GM13976 (cell line): ENCODE measurements at regions not wholly inside any gene's neighbourhood (a gene's known extent, or its start where the extent isn't known, plus 50 kb on each side); places are given as distances from the start of the nearest gene placed in this dataset.
"Not testable (repeated sequence)": the region's sequence is repeated elsewhere in the genome, so short reads cannot be mapped to it uniquely, and the experiment has no call there.

Source experiments
- DNase-seq: peaks from one replicate; pipeline ENCODE4 v3.0.0; 2012; ENCODE audit warnings: low spot score
- in situ Hi-C: fragments of 300-500 bp; cut with MboI; formaldehyde crosslinking; loops from one replicate; pipeline ENCODE4 v1.12.0; 2022; ENCODE audit warnings: low sequenced_read_pairs, mixed read lengths, inconsistent platforms; ENCODE audit not compliant: unreplicated experiment
- TF ChIP-seq, protein P1 (sequence below): IDR thresholded peaks from 2 replicates; pipeline ENCODE4 v1.5.1; 2012; ENCODE audit warnings: borderline replicate concordance, mild to moderate bottlenecking; ENCODE audit not compliant: insufficient read depth; ENCODE audit errors: extremely low read depth, missing control alignments, control extremely low read depth

DNA sequence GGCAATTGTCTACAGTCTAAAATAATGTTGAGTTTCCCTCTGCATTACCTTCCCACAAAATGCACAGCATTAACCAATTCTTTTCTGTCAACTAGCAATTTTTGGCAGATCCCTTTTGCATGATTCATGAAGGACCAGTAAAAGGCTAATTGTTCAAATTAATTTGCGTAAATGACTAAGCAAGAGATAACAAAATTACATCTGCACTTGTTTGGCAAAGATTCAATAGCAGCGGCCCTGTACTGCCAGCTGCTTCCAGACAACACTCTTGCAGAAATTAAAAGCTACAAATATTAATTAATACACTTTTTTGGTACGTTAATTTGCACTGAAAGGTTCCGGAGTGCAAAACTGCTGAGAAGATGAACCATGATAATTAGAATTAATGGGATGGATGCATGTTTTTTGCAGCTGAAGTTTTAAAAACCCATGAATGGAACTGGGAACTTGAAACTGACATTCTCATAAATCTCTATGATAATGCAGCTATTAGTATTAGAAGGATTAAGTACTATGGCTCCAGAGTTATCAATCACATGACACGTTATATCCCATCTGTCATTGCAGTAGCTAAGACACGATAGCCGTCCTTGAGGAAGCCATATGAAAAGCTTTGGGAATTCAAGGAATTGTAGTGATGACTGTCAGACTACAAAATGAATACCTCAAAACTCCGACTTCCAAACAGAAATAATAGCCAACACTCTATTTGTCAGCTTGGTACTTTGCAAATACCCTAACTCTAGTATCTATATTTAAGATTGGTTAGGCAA, 1268.3 kb upstream of the ACVR2A start:
- in situ Hi-C loops, result no loop called here
- TF ChIP-seq, protein P1, sequence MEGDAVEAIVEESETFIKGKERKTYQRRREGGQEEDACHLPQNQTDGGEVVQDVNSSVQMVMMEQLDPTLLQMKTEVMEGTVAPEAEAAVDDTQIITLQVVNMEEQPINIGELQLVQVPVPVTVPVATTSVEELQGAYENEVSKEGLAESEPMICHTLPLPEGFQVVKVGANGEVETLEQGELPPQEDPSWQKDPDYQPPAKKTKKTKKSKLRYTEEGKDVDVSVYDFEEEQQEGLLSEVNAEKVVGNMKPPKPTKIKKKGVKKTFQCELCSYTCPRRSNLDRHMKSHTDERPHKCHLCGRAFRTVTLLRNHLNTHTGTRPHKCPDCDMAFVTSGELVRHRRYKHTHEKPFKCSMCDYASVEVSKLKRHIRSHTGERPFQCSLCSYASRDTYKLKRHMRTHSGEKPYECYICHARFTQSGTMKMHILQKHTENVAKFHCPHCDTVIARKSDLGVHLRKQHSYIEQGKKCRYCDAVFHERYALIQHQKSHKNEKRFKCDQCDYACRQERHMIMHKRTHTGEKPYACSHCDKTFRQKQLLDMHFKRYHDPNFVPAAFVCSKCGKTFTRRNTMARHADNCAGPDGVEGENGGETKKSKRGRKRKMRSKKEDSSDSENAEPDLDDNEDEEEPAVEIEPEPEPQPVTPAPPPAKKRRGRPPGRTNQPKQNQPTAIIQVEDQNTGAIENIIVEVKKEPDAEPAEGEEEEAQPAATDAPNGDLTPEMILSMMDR, result no peak
- DNase-seq, result no peak

DNA sequence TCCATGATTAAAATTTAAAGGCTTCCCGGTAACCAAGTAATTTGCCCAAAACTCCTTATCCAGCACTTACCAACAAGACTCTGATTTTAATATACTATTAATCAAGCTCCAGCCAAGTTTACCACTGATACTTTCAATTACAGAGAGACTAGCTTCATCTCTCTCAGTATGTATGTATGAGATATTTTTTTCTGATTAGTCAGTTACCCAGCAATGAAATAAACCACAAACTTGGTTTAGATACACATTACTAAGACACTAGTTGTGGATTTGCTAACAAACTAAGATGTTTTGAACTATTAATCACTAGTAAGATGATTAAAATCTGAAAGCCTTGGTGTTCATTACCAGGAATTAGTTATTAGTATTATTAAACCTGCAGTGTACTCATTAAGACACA, 1272.2 kb upstream of the ACVR2A start:
- TF ChIP-seq, protein P1, result no peak
- no peak for DNase-seq
- in situ Hi-C loops, result no loop called here

DNA sequence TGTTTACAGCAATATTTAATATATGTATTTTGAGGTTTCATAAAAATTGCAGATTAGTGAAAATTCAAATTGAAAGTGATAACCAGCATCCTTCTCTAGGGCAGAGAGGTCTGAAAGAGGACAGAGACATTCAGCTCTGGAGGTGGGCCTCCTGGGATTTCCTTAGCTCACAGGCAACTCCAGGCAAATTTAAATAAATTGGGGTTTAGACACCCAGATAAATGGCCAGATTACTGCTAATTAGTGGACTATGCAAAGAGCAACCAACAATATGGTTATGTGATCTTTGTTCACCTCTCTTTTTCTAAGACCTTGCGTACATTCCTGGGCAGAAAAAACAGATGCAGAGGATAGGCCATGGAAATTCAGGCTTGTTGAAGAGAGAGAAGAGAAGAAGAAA, 1282.8 kb upstream of the ACVR2A start:
- TF ChIP-seq, protein P1, result no peak
- in situ Hi-C loops, result no loop called here
- no peak for DNase-seq

DNA sequence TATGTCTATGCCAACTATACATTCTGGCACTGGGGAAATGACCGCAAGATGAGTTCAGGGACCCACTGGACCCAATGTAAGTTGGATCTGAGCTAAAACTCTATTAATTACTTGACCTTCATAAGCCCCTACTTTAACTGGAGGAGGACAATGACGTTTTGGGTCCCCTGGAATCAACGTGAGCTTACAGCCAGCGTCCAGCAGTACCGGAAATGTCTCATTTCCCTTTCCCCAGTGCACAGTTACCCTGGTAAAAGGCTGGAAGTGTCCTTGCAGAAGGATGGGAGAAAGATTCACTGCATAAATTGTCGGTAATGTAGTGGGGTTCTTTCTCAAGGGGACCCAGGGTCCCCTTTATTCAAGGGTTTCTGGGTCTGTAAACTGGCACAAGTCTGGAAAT, 1297.6 kb upstream of the ACVR2A start:
- no peak for DNase-seq
- TF ChIP-seq, protein P1, result no peak
- in situ Hi-C loops, result no loop called here

DNA sequence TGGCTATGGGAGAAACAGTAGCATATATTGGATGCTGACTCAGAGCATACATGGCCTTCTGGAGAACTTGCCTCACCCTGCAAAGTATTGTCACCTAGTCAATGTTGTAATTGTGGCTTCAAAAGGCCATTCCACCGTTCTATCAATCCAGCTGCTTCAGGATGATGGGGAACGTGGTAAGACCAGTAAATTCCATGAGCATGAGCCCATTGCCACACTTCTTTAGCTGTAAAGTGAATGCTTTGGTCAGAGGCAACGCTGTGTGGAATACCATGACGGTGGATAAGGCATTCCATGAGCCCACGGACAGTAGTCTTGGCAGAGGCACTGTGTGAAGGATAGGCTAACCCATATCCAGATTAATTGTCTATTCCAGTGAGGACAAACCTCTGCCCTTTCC, 1300.1 kb upstream of the ACVR2A start:
- no peak for DNase-seq
- in situ Hi-C loops, result no loop called here
- TF ChIP-seq, protein P1, result no peak

DNA sequence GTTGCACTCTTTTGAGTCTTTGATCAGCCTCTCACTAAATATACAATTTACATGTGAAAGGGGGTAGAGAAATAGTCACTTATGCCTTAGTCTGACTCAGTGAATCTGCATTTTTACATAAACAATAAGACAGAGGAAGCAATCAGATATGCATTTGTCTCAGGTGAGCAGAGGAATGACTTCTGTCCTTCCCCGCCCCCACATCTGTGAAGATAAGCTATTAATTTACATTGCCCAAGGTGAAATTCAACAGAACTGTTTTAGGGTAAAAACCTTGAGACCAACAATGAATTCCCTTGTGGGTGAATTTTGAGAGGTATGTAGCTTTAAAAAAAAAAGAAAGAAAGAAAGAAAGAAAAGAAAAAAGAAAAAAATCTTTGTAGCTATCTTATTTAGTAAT, 1302.9 kb upstream of the ACVR2A start:
- TF ChIP-seq, protein P1, result no peak
- in situ Hi-C loops, result no loop called here
- DNase-seq, result no peak

DNA sequence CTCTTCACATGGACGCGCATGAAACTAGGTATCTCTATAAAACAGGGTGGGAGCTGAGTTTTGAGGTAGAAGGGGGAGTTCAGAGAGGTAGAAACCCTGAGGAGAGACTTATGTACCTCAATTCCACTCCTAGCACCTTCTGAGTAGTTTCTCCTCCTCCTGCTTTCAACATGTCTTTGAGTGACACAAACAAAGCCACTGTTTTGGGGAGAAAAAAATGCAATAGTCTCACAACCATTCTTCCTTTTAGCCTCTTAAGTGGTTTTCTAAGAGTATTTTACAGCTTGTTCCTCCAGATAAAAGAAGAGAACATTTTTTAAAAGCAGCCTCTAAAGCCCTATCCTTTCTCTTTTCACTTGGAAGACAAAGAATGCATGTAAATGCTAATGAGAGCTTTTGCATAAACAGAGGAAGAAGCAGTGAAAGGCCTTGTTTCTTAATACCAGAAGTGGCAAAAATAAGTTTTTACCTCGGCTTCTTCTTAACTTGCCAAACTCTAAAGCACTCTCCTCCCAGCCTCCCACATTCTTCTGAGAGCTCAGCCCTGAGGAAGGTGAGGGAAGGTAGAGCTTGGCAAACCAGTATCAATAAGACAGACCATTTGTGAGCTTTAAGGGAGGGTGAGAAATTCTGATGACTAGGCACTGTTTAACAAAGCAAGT, 1304.4 kb upstream of the ACVR2A start:
- DNase-seq, result no peak
- in situ Hi-C loops, result no loop called here
- TF ChIP-seq, protein P1, result no peak

DNA sequence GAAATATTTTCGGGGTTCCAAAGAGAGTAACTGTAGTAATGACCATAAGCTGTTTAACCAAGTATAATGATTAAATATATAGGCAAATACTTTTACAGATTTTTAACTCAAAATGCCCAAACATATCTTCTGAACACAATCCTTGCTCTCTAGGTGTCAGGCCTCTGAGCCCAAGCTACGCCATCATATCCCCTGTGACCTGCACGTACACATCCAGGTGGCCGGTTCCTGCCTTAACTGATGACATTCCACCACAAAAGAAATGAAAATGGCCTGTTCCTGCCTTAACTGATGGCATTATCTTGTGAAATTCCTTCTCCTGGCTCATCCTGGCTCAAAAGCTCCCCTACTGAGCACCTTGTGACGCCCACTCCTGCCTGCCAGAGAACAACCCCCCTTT, 1305.1 kb upstream of the ACVR2A start:
- DNase-seq, in situ Hi-C loops: not testable (repeated sequence)
